ENCODE measurements at regions not wholly inside any gene's neighbourhood (a gene's known extent, or its start where the extent isn't known, plus 50 kb on each side); places are given as distances from the start of the nearest gene placed in this dataset.

GRCh38 chr9:82491604-82492003 is 503.0 kb downstream of the SPATA31D1 start:
- no peak for DNase-seq (ENCODE audit: extremely low read depth, low read depth)
- TF ChIP-seq CTCF (IDR thresholded peaks at IDR 0.05; ENCODE audit: low read depth, low read length) = no peak

- peak; percentile 31 for TF ChIP-seq CTCF (IDR thresholded peaks at IDR 0.05; ENCODE audit: low read depth, low read length)
- DNase-seq (ENCODE audit: extremely low read depth, low read depth) = no peak
These were observed 503.7 kb downstream of the SPATA31D1 start for GRCh38 chr9:82492274-82492673.

GRCh38 chr9:82495884-82496777 is 507.6 kb downstream of the SPATA31D1 start:
- DNase-seq (ENCODE audit: extremely low read depth, low read depth) = no peak
- TF ChIP-seq CTCF (IDR thresholded peaks at IDR 0.05; ENCODE audit: low read depth, low read length) = no peak

GRCh38 chr9:82498541-82499317 is 510.2 kb downstream of the SPATA31D1 start:
- DNase-seq (ENCODE audit: extremely low read depth, low read depth) = no peak
- TF ChIP-seq CTCF (IDR thresholded peaks at IDR 0.05; ENCODE audit: low read depth, low read length) = no peak

- TF ChIP-seq CTCF (IDR thresholded peaks at IDR 0.05; ENCODE audit: low read depth, low read length) = no peak
These were observed 510.8 kb downstream of the SPATA31D1 start for GRCh38 chr9:82499337-82499736.

GRCh38 chr9:82504620-82505019 is 516.0 kb downstream of the SPATA31D1 start:
- no peak for TF ChIP-seq CTCF (IDR thresholded peaks at IDR 0.05; ENCODE audit: low read depth, low read length)
- DNase-seq (ENCODE audit: extremely low read depth, low read depth) = no peak

More at GRCh38 chr9:82499337-82499736, 510.8 kb downstream of the SPATA31D1 start:
- no peak for DNase-seq (ENCODE audit: extremely low read depth, low read depth)

- no peak for TF ChIP-seq CTCF (IDR thresholded peaks at IDR 0.05; ENCODE audit: low read depth, low read length)
- no peak for DNase-seq (ENCODE audit: extremely low read depth, low read depth)
These were observed 523.1 kb downstream of the SPATA31D1 start for GRCh38 chr9:82511626-82512025.
